GM12874 (cell line): ENCODE measurements at regions not wholly inside any gene's neighbourhood (a gene's known extent, or its start where the extent isn't known, plus 50 kb on each side); places are given as distances from the start of the nearest gene placed in this dataset.

Source experiments
- CTCF ChIP-seq: IDR thresholded peaks from 2 replicates; pipeline ENCODE4 v1.5.1; 2011; ENCODE audit warnings: low read depth, mild to moderate bottlenecking, control low read depth, low read length, moderate library complexity; ENCODE audit not compliant: insufficient read depth

DNA sequence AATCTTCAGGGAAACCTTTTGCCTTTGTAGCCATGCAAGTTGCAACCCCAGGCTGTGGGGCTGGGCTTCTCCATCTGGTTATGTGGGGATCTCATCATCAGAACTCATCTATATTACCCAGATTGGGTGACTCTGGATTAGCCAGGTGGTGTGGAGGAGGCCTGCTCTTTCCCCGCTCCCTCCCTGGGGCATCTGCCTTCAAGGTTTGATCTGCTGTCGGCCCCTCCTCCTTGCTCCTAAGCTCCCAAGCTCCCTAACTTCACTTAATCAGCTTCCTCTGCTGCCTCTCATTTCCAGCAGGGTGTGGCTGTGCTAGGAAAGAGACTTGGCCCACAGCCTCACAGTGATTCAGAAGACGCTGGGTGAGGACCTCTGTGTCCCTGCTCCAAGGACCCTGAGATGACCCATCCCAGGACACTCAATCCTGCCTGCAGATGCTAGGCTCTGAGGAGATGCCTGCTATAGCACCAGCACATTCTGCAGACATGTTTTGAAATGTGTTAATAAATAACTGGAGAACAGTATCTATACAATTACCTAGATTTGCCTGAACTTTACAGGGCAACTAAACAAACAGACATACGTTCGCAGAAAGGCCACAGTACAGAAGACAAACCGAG, 392.1 kb upstream of the PODXL start:
- TF ChIP-seq CTCF = no peak

GRCh38 chr7:131947661-131948060, 391.2 kb upstream of the PODXL start:
- TF ChIP-seq CTCF = no peak

DNA sequence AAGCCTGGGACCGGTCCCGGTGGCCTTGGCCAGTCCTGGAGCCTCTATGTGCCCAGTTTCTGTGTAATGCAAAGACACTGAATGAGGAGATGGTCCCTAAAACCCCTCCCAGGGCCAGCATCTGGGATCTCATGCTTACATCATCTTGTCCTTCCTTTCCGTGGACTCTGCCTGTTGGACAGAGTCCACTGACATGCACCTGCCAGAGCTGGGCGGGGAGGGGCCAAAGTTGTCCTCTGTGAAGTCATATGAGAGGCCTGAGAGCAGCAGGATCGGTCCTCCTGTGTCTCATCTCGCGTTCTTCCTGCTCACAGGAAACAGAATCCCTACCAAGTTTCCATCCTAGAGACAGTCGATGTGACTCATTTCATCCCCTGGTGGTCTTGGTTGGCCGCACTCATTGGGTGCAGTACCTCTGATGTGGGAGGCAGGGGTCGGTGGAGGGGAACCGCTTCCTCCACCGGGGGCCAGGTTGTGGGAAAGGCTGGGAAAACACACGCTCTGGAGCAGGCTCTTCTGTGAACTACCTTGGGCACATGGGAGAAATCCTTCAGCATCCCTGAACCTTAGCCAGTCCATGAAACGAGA, 389.6 kb upstream of the PODXL start:
- no peak for TF ChIP-seq CTCF

DNA sequence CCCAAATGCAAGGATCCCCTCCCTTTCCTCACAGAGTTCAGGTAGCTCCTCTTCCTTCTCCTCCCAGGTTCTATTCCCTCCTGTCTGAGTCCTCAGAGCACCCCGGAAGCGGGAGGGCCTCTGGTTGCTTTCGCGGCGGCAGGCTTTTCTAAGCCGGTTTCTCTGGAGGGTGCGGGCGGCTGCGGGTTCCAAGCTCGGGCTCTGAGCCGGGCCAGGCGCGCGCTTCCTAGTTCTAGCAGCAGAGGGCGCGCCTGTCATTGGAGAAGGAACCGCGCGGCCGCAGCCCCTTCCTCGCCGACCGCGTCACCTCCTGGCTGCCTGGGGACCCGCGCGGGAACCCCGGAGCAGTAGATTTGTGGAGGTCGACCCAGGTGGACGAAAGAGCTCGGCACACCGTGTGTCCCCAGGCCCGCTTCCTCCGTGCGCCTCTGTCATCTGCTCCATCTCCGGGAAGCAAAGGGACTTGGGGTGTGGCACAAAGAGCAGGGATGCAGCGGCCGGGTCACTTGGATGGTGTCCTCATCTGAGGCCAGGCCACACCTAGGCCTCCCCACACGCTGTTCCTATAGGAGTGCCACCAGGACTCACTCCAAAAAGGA, 389.0 kb upstream of the PODXL start:
- TF ChIP-seq CTCF = peak; percentile 88

DNA sequence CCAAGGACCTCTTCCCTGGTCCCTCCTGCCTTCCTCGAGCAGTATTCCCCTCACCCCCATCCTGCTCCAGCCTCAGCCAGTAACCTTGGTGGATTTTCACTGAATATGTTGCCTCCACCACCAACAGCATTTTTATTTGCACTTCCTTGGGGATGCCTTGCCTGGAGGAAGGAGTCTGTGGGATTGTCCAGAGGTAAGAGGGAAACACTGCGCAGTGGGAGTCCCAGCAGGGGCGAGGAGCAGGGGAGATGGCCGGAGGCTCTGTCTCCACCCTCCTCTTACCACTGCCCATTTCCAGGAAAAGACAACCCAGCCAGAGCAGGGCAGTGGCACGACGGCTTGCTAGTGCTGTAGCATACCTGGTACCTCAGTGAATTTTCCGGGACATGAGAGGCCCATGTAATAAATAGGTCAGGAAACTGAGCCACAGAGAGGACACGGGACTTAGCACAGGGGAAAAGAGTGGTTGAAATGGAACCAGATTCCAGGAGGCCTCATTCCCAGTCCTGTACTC, 388.2 kb upstream of the PODXL start:
- no peak for TF ChIP-seq CTCF

DNA sequence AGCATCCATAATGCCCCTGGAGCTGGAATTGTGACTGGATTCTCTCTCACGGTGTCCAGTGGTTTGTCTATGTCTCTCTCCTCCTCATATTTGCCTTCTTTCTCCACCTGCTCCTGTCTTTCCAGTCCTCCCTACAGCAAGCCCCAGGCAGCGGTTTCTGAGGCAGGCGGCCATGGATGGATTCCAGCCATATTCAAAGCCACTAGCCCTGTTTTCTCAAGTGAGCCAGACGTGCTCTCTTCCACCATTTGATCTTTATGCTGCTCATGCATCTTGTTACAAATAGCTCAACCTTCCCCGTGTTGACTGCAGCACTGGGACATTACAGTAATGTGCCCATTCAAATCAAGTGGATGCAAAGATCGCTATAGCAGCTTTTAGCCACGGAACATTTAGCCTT, 387.2 kb upstream of the PODXL start:
- TF ChIP-seq CTCF = no peak

DNA sequence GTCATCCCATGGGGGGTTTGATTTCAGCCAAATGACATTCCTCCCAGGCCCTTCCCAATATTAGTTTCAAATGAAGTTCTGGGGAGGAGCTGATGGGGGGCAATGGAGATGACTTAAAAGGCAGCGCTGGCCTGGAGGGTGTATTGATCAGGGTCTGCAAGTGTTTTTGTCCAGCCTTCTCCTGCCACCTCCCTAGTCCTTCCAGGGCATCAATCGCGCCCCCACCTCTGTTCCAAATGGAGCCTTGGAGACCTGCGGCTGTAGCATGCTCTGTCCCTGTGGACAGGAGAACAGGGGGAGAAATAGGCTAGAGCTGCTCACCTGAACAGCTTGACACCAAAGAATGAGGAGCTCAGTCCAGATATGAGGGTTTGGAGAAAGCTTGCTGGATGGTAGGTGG, 386.8 kb upstream of the PODXL start:
- TF ChIP-seq CTCF = no peak
